GM10266 (cell line): ENCODE measurements at regions not wholly inside any gene's neighbourhood (a gene's known extent, or its start where the extent isn't known, plus 50 kb on each side); places are given as distances from the start of the nearest gene placed in this dataset.
"Not testable (repeated sequence)": the region's sequence is repeated elsewhere in the genome, so short reads cannot be mapped to it uniquely, and the experiment has no call there.

Source experiments
- DNase-seq: peaks from one replicate; pipeline ENCODE4 v3.0.0; 2012; ENCODE audit errors: extremely low spot score
- CTCF ChIP-seq: IDR thresholded peaks from 2 replicates; pipeline ENCODE4 v1.5.1; 2012; ENCODE audit warnings: mild to moderate bottlenecking, low read depth; ENCODE audit not compliant: control insufficient read depth, insufficient read depth; ENCODE audit errors: missing control alignments

GRCh38 chr21:15291621-15292266, 226.9 kb upstream of the NRIP1 start:
- no peak for DNase-seq
- TF ChIP-seq CTCF = no peak

- no peak for TF ChIP-seq CTCF
- DNase-seq = no peak
Measured at GRCh38 chr21:15293240-15293639, 228.4 kb upstream of the NRIP1 start.

- no peak for TF ChIP-seq CTCF
- no peak for DNase-seq
Measured at GRCh38 chr21:15295875-15296274, 231.1 kb upstream of the NRIP1 start.

GRCh38 chr21:15297824-15298223, 233.0 kb upstream of the NRIP1 start:
- DNase-seq = no peak
- TF ChIP-seq CTCF = no peak

- no peak for TF ChIP-seq CTCF
- no peak for DNase-seq
Measured at GRCh38 chr21:15298306-15298705, 233.5 kb upstream of the NRIP1 start.

GRCh38 chr21:15298755-15299154, 234.0 kb upstream of the NRIP1 start:
- not testable (repeated sequence) for DNase-seq

- TF ChIP-seq CTCF = no peak
Measured at GRCh38 chr21:15300131-15300530, 235.3 kb upstream of the NRIP1 start.

GRCh38 chr21:15301014-15301413, 236.2 kb upstream of the NRIP1 start:
- no peak for TF ChIP-seq CTCF

More at GRCh38 chr21:15300131-15300530, 235.3 kb upstream of the NRIP1 start:
- DNase-seq = no peak

More at GRCh38 chr21:15301014-15301413, 236.2 kb upstream of the NRIP1 start:
- no peak for DNase-seq
